ENCODE measurements at regions not wholly inside any gene's neighbourhood (a gene's known extent, or its start where the extent isn't known, plus 50 kb on each side); places are given as distances from the start of the nearest gene placed in this dataset.
A peak's percentile ranks its signal among the peaks of the same experiment; 100 is the strongest.

GRCh38 chr4:156420623-156421022 lies 467.0 kb upstream of the CTSO start:
- H3K27ac ChIP-seq (ENCODE audit: low read depth, low read length) = no peak overlapping the region
- no peaks in the 10 kb centered on the region for H3K27me3 ChIP-seq (ENCODE audit: insufficient read depth, low read length)
- peaks cover 36% of the 10 kb centered on the region for H3K4me1 ChIP-seq (ENCODE audit: control insufficient read depth, insufficient read depth, low read length, unreplicated experiment)
- no peak overlapping the region for H2AFZ ChIP-seq (ENCODE audit: low read length, unreplicated experiment)
- H3K4me3 ChIP-seq (ENCODE audit: low read depth, low read length) = no peak overlapping the region
- no peaks in the 10 kb centered on the region for H3K79me2 ChIP-seq (ENCODE audit: control insufficient read depth, insufficient read depth, low read length, unreplicated experiment)
- H3K36me3 ChIP-seq (ENCODE audit: insufficient read depth, low read length) = no peaks in the 10 kb centered on the region

- peaks cover 33% of the 10 kb centered on the region for H3K4me1 ChIP-seq (ENCODE audit: control insufficient read depth, insufficient read depth, low read length, unreplicated experiment)
- no peaks in the 10 kb centered on the region for H3K79me2 ChIP-seq (ENCODE audit: control insufficient read depth, insufficient read depth, low read length, unreplicated experiment)
- peak overlapping the region; percentile 25; the same call in 1 of the 2 replicates for H3K27ac ChIP-seq (ENCODE audit: low read depth, low read length)
- H2AFZ ChIP-seq (ENCODE audit: low read length, unreplicated experiment) = peak overlapping the region; percentile 12
- H3K4me3 ChIP-seq (ENCODE audit: low read depth, low read length) = peak overlapping the region; percentile 15; the same call in 1 of the 2 replicates
- H3K36me3 ChIP-seq (ENCODE audit: insufficient read depth, low read length) = no peaks in the 10 kb centered on the region
- H3K27me3 ChIP-seq (ENCODE audit: insufficient read depth, low read length) = no peaks in the 10 kb centered on the region
Measured at GRCh38 chr4:156419080-156419685, 465.5 kb upstream of the CTSO start.

GRCh38 chr4:156414406-156414805 lies 460.7 kb upstream of the CTSO start:
- H3K27ac ChIP-seq (ENCODE audit: low read depth, low read length) = no peak overlapping the region
- peaks cover 9% of the 10 kb centered on the region for H3K4me1 ChIP-seq (ENCODE audit: control insufficient read depth, insufficient read depth, low read length, unreplicated experiment)
- H3K4me3 ChIP-seq (ENCODE audit: low read depth, low read length) = no peak overlapping the region
- H2AFZ ChIP-seq (ENCODE audit: low read length, unreplicated experiment) = no peak overlapping the region
- H3K79me2 ChIP-seq (ENCODE audit: control insufficient read depth, insufficient read depth, low read length, unreplicated experiment) = no peaks in the 10 kb centered on the region
- H3K36me3 ChIP-seq (ENCODE audit: insufficient read depth, low read length) = no peaks in the 10 kb centered on the region
- no peaks in the 10 kb centered on the region for H3K27me3 ChIP-seq (ENCODE audit: insufficient read depth, low read length)

GRCh38 chr4:156413239-156414135 lies 459.8 kb upstream of the CTSO start:
- H2AFZ ChIP-seq (ENCODE audit: low read length, unreplicated experiment) = no peak overlapping the region
- H3K4me3 ChIP-seq (ENCODE audit: low read depth, low read length) = no peak overlapping the region
- H3K79me2 ChIP-seq (ENCODE audit: control insufficient read depth, insufficient read depth, low read length, unreplicated experiment) = no peaks in the 10 kb centered on the region
- H3K4me1 ChIP-seq (ENCODE audit: control insufficient read depth, insufficient read depth, low read length, unreplicated experiment) = no peaks in the 10 kb centered on the region
- no peaks in the 10 kb centered on the region for H3K36me3 ChIP-seq (ENCODE audit: insufficient read depth, low read length)
- H3K27ac ChIP-seq (ENCODE audit: low read depth, low read length) = no peak overlapping the region
- H3K27me3 ChIP-seq (ENCODE audit: insufficient read depth, low read length) = no peaks in the 10 kb centered on the region

GRCh38 chr4:156411531-156411930 lies 457.9 kb upstream of the CTSO start:
- H3K4me3 ChIP-seq (ENCODE audit: low read depth, low read length) = no peak overlapping the region
- H3K79me2 ChIP-seq (ENCODE audit: control insufficient read depth, insufficient read depth, low read length, unreplicated experiment) = no peaks in the 10 kb centered on the region
- no peak overlapping the region for H3K27ac ChIP-seq (ENCODE audit: low read depth, low read length)
- H2AFZ ChIP-seq (ENCODE audit: low read length, unreplicated experiment) = no peak overlapping the region
- H3K36me3 ChIP-seq (ENCODE audit: insufficient read depth, low read length) = no peaks in the 10 kb centered on the region
- H3K27me3 ChIP-seq (ENCODE audit: insufficient read depth, low read length) = no peaks in the 10 kb centered on the region
- no peaks in the 10 kb centered on the region for H3K4me1 ChIP-seq (ENCODE audit: control insufficient read depth, insufficient read depth, low read length, unreplicated experiment)

- Histone ChIP-seq H3K4me3 (ENCODE audit: low read depth, low read length) (no peak overlapping the region), H3K4me1 (ENCODE audit: control insufficient read depth, insufficient read depth, low read length, unreplicated experiment) (no peaks in the 10 kb centered on the region), H2AFZ (ENCODE audit: low read length, unreplicated experiment) (no peak overlapping the region), H3K36me3 (ENCODE audit: insufficient read depth, low read length) (no peaks in the 10 kb centered on the region), H3K27me3 (ENCODE audit: insufficient read depth, low read length) (no peaks in the 10 kb centered on the region), H3K79me2 (ENCODE audit: control insufficient read depth, insufficient read depth, low read length, unreplicated experiment) (no peaks in the 10 kb centered on the region), H3K27ac (ENCODE audit: low read depth, low read length) (no peak overlapping the region)
Measured at GRCh38 chr4:156408749-156409148, 455.1 kb upstream of the CTSO start.

- H3K27ac ChIP-seq (ENCODE audit: low read depth, low read length) = no peak overlapping the region
- H2AFZ ChIP-seq (ENCODE audit: low read length, unreplicated experiment) = no peak overlapping the region
- no peaks in the 10 kb centered on the region for H3K36me3 ChIP-seq (ENCODE audit: insufficient read depth, low read length)
- H3K4me1 ChIP-seq (ENCODE audit: control insufficient read depth, insufficient read depth, low read length, unreplicated experiment) = no peaks in the 10 kb centered on the region
- H3K27me3 ChIP-seq (ENCODE audit: insufficient read depth, low read length) = no peaks in the 10 kb centered on the region
- H3K4me3 ChIP-seq (ENCODE audit: low read depth, low read length) = no peak overlapping the region
- no peaks in the 10 kb centered on the region for H3K79me2 ChIP-seq (ENCODE audit: control insufficient read depth, insufficient read depth, low read length, unreplicated experiment)
Measured at GRCh38 chr4:156401371-156401770, 447.7 kb upstream of the CTSO start.

- no peaks in the 10 kb centered on the region for H3K36me3 ChIP-seq (ENCODE audit: insufficient read depth, low read length)
- H3K4me1 ChIP-seq (ENCODE audit: control insufficient read depth, insufficient read depth, low read length, unreplicated experiment) = no peaks in the 10 kb centered on the region
- H3K79me2 ChIP-seq (ENCODE audit: control insufficient read depth, insufficient read depth, low read length, unreplicated experiment) = no peaks in the 10 kb centered on the region
- H2AFZ ChIP-seq (ENCODE audit: low read length, unreplicated experiment) = no peak overlapping the region
- no peak overlapping the region for H3K27ac ChIP-seq (ENCODE audit: low read depth, low read length)
- no peak overlapping the region for H3K4me3 ChIP-seq (ENCODE audit: low read depth, low read length)
- H3K27me3 ChIP-seq (ENCODE audit: insufficient read depth, low read length) = no peaks in the 10 kb centered on the region
Measured at GRCh38 chr4:156396534-156396933, 442.9 kb upstream of the CTSO start.

- Histone ChIP-seq H3K79me2 (ENCODE audit: control insufficient read depth, insufficient read depth, low read length, unreplicated experiment) (no peaks in the 10 kb centered on the region), H3K36me3 (ENCODE audit: insufficient read depth, low read length) (no peaks in the 10 kb centered on the region), H3K27ac (ENCODE audit: low read depth, low read length) (no peak overlapping the region), H3K4me1 (ENCODE audit: control insufficient read depth, insufficient read depth, low read length, unreplicated experiment) (peaks cover 16% of the 10 kb centered on the region), H2AFZ (ENCODE audit: low read length, unreplicated experiment) (no peak overlapping the region), H3K4me3 (ENCODE audit: low read depth, low read length) (no peak overlapping the region), H3K27me3 (ENCODE audit: insufficient read depth, low read length) (no peaks in the 10 kb centered on the region)
Measured at GRCh38 chr4:156391325-156391653, 437.6 kb upstream of the CTSO start.

- Histone ChIP-seq H2AFZ (ENCODE audit: low read length, unreplicated experiment) (no peak overlapping the region), H3K4me3 (ENCODE audit: low read depth, low read length) (no peak overlapping the region), H3K4me1 (ENCODE audit: control insufficient read depth, insufficient read depth, low read length, unreplicated experiment) (peaks cover 16% of the 10 kb centered on the region), H3K27ac (ENCODE audit: low read depth, low read length) (no peak overlapping the region), H3K27me3 (ENCODE audit: insufficient read depth, low read length) (no peaks in the 10 kb centered on the region), H3K36me3 (ENCODE audit: insufficient read depth, low read length) (no peaks in the 10 kb centered on the region), H3K79me2 (ENCODE audit: control insufficient read depth, insufficient read depth, low read length, unreplicated experiment) (no peaks in the 10 kb centered on the region)
Measured at GRCh38 chr4:156390599-156391324, 437.1 kb upstream of the CTSO start.
